GM19240 (cell line): ENCODE measurements at regions not wholly inside any gene's neighbourhood (a gene's known extent, or its start where the extent isn't known, plus 50 kb on each side); places are given as distances from the start of the nearest gene placed in this dataset.
"Not testable (repeated sequence)": the region's sequence is repeated elsewhere in the genome, so short reads cannot be mapped to it uniquely, and the experiment has no call there.

Source experiments
- DNase-seq: peaks from one replicate; pipeline ENCODE4 v3.0.0; 2011; ENCODE audit warnings: low spot score; ENCODE audit not compliant: insufficient read length

DNA sequence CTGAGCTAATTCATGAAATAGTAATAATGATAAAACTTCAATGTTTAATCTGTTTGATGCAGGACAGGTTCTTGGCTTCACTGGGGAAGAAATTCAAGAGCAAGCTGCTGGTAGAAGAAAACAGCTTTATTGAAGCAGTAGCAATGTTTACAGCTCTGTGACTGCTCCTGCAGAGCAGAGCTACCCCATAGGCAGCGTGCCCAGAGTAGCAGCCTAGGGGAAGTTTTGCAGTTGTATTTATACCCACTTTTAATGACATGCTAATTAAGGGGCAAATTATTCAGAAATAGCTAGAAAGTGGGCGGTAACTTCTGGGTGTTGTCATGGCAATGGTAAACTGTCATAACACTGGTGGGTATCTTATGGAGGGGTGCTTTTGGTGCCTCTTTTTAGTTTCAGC, 518.0 kb downstream of the RFPL4B start:
- DNase-seq = no peak

DNA sequence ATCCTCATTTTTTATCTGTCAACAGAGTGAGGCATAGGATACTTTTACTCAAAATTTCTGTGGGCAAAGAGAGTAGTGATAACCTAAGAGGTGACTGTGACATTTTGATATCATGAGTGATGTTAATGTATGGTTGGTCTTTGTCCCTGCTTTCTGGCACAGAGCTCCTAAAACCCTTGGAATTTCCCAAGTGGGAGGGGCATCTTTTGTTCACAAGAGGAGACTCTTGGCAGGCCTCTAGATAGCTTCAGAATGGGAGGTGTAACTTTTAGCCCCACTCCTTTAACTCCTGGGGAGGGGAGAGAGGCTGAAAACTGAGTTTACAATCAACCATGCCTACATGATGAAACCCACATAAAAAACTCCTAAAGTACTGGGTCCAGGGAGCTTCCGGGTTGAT, 527.8 kb downstream of the RFPL4B start:
- no peak for DNase-seq

DNA sequence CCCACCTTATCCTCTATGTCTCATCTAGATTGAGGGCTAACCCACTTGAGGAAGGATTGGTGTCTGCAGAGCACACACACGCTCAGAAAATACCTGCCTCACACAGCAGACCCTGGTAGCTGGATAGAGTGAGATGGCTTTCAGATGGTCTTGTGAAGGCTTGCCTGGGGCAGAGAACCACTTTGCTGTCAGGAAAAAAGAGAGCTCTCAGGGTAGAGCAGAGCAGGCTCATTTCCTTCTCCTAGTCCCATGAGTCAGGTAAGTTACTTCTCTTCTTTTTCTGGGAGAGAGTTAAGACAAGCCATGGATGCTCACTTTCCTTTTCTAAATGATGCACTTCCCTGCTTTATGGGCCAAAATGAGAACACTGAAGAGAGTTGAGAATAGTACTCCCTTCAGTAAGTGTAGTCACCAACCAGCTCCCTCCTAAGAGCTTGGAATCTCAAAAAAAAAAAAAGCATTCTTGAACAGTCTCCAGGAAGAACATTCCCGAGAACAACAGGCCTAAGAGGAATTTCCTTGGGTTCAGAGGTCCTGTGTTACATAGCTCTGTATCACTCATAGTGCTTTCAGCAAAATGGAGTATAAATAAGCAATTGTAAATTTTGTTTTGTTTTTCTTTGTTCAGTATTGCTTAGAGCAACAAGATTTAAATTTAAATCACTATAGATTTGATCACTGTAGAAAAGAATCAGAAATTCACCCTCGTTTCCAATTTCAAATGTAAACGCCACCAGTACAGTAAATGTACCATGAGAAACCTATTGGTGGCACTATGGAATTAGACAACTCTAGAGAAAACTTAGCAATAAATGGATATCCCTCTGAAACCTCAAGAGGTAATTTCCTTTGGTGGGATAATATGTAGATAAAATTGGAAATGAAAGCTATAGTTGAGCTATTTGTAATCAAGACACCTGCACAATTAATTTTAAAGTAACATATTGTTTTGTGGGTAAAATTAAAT, 530.3 kb downstream of the RFPL4B start:
- DNase-seq = no peak

DNA sequence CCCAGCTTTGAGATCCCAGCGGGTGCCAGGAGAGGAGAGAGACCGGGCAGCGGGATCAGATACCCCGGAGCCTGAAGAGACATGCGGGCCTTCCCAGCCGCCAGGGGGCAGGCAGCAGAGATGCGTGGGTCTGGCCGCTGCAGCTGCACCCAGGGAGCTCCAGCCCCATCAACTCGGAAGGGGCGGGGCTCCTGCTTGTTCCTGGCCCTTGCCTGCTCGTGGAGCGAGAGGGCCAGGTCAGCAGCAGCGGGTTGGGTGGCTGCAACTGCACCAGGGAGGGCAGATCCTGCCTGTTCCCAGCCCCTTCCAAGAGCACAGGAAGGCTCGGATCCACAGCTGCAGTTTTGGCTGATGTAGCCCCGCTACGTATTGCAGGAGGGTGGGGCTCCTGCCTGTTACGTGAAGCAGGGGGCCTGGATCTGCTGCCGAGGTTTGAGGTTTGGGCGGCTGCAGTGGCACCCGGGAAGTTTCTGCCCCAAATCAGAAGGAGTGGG, 532.8 kb downstream of the RFPL4B start:
- peak; percentile 50 for DNase-seq

DNA sequence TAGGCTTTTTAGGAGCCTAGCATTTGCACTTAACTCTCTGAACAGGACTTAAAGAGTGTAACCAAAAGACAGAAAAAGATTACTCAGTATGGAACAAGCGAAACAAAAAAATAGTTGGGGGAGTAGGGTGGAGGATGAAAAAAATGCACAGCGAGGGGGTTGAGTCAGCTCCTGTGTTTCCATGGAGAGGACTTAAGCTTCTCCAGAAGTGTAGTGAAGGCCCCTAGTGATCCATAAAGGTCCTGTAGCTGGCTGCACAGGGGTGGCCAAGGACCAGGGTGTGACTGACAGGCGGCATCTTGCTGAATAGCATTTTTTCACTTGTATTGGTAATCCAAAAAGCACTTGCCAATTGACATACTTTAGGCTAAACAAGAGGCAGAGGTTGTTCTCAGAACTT, 533.9 kb downstream of the RFPL4B start:
- DNase-seq = no peak

DNA sequence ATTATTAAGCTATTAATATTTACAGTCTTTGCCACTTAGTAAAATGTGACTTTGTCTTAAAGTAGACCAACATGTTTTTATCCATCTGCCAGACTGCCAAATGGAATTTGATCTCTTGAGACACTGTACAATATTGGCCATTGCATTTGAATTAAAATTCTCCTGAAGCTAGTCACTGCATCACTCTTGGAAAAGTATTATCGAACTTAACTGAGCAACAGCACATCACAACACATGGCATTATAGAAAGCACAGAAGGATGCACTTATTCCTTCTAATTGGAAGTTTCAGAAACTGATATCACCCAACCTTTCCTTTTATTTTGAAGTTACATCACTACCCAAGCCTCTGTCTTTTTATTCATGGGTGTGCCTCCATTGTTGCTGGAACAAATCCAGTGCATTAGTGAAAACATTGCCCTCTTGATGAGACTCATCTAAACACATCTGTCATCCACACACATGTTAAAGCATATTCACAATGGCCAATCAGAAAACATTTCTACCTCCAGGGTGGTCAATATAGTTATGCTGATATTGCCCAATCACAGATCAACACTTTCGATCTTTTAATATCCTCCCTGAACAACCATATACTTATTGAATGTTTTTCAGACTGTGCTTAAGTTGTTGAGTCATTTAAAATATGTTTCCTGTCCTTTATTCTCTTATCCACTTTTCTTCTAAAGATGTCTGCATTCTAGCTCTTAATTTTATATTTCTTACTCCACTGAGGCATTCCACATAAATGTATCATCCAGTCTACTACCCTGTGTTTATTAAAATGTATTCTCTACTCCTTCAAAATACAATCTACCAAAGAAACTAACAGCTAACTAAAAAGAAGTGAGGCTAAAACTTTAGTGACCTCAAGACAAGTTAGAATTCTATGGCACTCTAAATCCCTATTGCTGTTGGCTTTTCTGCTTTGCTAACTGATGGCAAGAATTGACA, 535.0 kb downstream of the RFPL4B start:
- DNase-seq = no peak

DNA sequence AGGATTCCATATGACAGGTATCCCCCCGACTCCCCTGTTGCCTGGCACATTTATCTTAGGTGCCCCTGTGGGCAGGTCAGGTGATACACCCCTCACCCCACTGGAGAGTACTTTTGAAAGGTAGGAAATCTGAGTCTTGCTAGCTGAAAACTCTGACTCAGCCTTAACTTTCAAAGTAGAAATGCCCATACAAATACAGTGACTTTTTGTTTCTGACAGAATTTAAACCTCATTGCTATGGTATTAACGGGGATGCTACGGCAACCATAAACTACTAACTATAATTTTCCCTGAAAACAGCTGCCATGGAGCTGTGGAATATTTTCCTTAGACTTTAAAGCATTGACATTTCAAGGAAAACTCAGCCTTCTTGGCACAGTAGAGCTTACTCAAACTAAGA, 536.0 kb downstream of the RFPL4B start:
- DNase-seq = no peak

DNA sequence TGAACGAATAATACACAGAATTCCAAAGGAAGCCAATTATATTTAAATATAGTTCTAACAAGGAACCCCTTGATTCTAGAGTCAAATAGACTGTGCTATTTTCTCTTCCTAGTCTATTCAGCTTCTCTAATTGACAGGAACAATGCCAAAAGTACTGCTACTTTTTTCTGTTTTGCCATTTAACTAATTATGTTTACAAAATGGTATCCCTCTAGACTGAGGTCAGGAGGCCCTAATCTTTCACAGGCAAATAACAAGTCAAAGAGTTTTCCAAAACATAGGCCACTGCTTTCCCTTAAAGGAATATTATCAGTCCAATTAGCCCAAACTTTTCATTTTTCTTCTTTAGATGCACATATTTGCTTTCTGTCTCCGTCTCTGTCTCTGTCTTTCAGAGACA, 539.3 kb downstream of the RFPL4B start:
- DNase-seq = no peak

DNA sequence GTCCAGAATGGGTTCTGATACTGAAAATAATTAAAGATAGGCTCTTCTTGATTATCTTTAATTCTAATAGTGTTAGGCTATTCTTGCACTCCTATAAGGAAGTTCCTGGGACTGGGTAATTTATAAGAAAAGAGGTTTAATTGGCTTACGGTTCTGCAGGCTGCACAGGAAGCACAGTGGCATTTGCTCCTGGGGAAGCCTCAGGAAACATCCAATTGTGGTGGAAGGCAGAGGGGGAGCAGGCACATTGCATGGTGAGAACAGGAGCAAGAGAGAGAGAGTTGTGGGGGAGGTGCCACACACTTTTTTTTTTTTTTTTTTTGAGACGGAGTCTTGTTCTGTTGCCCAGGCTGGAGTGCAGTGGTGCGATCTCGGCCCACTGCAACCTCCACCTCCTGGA, 540.3 kb downstream of the RFPL4B start:
- not testable (repeated sequence) for DNase-seq

DNA sequence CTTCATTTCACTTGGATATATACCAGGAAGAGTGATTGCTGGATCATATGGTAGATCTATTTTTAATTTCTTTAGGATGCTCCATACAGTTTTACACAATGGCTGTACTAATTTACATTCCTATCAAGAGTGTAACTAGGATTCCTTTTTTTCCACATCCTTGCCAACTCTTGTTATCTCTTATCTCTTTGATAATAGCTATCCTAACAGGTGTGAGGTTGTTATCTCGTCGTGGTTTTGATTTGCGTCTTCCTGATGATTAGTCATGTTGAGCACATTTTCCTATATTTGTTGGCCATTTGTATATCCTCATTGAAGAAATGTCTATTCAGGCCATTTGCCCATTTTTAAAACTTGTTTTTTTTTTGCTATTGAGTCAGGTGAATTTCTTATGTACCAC, 552.4 kb downstream of the RFPL4B start:
- DNase-seq = no peak

DNA sequence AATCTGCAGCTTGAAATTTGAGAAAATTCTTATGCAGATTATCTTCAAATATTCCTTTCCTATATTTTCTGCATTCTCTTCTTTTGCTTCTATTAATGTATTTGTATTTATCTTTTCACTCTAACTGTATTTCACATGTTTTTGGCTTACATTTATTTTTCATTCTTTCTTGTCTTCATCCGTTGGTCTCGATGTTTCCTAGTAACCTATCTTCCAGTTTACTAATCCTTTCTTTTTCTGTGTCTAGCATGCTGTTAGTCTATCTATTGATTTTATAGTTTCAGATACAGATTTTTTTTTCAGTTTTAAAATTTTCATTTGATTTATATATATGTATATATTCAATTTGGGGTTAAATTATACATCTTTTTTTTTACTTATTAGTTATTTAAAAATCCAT, 556.2 kb downstream of the RFPL4B start:
- no peak for DNase-seq

DNA sequence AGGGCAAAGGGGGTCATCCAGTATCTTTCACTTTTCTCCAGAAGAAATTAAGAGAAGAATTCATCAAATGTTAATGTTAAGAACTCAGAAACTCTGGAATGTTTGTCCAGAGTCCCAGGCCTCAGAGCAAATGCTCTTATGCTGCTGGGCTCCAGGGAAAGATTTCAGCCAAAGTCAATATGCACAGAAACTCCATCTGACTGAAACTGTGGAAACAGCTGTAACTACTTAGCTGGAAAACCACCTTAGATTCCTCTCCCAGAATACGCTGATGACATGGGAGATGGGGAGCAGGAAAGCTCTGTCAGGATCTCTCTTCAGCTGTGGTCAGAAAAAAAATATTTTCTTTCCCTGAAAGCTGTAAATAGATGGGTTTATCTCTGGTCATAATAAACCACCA, 559.6 kb downstream of the RFPL4B start:
- no peak for DNase-seq

DNA sequence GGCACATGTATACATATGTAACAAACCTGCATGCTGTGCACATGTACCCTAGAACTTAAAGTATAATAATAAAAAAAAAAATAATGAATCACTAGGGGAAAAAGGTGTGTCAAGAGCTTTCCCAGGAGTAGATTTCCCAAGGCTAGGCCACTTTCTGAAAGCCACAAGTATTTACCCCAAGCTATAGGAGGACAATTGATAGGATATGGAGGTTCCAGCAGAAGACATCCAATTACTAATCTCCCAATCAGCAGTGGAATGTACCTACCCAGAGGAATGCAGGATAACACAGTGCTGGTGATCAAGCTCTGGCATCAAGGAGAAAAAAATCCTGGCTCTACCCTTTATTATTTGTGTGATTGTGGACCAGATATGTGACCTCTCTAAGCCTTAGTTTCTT, 562.7 kb downstream of the RFPL4B start:
- no peak for DNase-seq

DNA sequence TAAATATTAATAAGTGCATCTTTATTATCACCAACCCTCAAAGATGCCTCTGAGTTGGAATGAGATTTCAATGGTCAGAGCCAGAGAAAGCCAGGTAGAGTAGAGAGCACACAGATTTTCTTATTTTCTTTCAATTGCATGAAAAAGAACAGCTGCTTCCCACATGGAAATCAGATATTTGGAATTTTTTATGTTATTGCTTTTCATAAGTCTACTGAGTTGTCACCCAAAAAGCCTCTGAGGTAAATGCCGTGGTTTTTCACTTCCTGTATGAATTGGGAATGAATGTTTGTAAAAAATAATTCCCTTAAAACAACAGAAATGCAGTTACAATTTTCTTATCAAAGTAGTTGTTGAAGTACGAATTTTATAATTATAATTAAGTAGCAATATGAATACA, 563.1 kb downstream of the RFPL4B start:
- DNase-seq = no peak

DNA sequence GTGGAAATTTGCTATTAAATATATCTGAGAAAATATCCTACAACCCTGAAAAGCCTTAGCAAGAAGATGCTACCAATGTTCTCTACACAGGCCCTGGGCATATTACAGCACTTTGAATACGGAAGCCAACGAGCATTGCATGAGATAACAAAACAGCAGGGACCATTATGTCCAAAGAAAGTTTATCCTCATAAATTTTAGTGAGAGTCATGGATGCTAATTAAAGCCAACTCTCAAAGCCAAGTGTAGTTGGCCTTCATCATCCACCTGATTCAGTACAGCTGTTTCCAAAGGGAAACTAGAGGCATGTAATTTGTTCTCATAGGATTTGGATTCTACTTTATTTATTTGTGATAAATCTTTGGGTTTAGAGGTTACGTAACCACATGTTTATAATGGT, 564.8 kb downstream of the RFPL4B start:
- DNase-seq = no peak

DNA sequence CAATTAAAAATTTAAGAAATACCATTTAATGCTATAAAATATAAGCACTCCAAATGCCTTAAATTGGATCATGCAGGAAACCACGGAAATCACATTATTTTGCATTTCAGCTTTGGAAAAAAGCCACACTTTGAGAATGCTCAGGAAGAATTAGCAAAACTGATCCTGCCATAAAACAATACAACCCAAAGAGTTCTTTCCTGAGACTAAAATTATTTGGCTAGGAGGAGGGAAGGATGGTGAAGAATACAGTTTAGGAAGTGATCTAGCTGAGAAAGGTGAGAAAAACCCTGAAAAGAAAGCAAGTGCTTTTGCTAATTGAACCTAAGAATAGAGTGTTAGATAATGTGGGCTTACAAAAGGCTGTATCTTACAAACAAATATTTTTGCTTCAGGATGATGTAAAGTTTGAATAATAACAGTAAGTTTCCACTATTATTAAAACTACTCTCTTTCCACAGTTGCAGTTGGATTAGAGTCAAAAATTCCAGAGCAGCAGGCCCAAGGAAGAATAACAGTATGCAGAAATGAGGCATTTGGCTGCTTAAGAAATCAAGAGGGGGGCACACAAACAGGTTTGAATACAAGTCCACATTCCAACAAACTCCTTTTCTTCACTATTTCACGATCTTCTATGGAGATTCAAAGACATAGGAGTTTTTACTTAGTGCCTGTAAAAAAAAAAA, 565.4 kb downstream of the RFPL4B start:
- DNase-seq = no peak

DNA sequence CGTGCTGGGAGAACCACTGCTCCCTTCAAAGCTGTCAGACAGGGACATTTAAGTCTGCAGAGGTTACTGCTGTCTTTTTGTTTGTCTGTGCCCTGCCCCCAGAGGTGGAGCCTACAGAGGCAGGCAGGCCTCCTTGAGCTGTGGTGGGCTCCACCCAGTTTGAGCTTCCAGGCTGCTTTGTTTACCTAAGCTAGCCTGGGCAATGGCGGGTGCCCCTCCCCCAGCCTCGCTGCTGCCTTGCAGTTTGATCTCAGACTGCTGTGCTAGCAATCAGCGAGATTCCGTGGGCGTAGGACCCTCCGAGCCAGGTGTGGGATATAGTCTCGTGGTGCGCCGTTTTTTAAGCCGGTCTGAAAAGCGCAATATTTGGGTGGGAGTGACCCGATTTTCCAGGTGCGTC, 572.6 kb downstream of the RFPL4B start:
- DNase-seq = not testable (repeated sequence)

DNA sequence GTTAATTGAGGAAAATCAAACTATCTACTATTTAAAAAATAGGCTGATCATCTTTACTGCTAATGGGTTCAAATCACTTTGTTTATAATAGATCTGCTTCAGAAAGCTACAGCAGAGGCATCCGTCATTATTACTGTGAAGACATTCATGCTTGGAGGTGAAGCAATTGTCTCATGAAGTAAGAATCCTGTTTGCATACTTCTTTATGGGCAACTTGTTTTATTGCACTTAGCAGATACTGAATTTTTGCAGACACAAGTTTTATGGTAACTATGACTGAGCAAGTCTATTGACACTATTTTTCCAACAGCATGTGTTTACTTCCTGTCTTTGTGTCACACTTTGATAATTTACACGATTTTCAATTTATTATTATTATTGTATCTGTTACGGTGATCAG, 573.9 kb downstream of the RFPL4B start:
- DNase-seq = no peak

DNA sequence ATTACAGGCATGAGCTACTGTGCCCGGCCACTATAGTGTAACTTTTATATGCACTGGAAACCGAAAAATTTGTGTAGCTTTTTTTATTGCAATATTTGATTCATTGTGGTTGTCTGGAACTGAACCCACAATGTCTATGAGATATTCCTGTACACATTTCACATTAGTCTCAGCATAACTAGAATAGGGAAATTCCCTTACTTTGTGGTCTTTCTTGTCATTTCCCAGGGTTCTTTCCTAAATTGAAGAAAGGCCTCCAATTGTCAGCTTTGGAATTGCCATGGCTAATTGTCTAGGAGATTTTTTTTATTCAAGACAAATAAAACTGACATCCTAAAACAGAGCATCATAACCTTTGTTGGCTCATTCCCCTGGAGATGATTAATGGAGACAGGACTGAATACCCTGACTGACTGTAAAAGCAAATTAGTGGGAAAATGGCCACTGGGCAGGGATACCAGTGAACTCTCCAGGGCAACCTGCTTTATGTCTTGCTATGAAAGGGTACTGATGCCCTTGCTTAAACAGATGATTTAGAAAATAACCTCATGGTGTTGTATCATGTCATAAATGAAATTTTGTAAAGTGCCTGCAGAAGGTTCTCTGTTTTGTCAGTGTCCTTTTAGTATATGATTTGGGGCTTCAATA, 576.9 kb downstream of the RFPL4B start:
- no peak for DNase-seq

DNA sequence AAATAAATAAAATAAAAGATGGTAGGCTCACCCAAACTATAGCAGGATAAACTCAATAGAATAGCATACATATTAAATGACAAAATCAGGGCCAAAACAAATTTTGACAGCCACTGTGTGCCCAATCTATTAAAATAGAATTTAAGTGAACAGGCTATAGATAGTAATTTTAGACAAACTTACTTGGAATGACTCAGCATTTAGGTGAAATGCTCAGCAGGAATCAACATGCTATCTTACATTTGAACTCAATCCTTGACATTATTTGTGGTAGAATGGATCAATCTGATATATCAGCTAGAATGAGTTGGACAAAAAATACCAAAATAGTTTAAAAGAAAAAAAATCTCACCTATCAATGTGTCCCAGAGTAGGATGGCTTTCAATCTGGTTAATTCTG, 578.6 kb downstream of the RFPL4B start:
- DNase-seq = no peak
